ENCODE measurements at regions not wholly inside any gene's neighbourhood (a gene's known extent, or its start where the extent isn't known, plus 50 kb on each side); places are given as distances from the start of the nearest gene placed in this dataset.

DNA sequence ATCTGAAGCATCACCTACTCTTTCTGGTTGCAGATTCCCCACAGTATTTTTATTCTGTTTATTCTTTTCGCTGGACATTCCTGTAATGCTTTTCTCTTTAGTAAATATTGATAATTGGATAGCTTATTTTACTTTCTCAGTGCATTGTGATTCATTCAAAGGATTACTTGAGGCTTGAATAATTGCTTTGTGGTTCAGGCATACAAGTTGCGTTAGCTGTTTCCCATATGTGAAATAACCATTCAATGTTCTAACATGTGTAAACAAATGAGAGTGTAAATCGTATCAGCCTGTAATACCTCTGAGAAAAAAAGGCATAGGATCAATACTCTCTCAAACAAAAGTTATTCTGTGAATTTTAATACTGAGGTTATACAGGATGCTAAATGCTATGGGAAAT, 1004.2 kb upstream of the SEL1L start:
- Mint-ChIP-seq H3K27ac (ENCODE audit: unreplicated experiment) (no peak overlapping the region), H3K27me3 (ENCODE audit: unreplicated experiment) (no peaks in the 10 kb centered on the region), H3K4me1 (ENCODE audit: unreplicated experiment) (no peaks in the 10 kb centered on the region), H3K4me3 (ENCODE audit: unreplicated experiment) (no peak overlapping the region), H3K36me3 (ENCODE audit: unreplicated experiment) (no peaks in the 10 kb centered on the region), H3K9me3 (ENCODE audit: unreplicated experiment) (peaks cover 27% of the 10 kb centered on the region)
- TF ChIP-seq, protein P1, sequence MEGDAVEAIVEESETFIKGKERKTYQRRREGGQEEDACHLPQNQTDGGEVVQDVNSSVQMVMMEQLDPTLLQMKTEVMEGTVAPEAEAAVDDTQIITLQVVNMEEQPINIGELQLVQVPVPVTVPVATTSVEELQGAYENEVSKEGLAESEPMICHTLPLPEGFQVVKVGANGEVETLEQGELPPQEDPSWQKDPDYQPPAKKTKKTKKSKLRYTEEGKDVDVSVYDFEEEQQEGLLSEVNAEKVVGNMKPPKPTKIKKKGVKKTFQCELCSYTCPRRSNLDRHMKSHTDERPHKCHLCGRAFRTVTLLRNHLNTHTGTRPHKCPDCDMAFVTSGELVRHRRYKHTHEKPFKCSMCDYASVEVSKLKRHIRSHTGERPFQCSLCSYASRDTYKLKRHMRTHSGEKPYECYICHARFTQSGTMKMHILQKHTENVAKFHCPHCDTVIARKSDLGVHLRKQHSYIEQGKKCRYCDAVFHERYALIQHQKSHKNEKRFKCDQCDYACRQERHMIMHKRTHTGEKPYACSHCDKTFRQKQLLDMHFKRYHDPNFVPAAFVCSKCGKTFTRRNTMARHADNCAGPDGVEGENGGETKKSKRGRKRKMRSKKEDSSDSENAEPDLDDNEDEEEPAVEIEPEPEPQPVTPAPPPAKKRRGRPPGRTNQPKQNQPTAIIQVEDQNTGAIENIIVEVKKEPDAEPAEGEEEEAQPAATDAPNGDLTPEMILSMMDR (IDR thresholded peaks at IDR 0.05): no peak
- no peak for DNase-seq (ENCODE audit: extremely low spot score, unreplicated experiment)

DNA sequence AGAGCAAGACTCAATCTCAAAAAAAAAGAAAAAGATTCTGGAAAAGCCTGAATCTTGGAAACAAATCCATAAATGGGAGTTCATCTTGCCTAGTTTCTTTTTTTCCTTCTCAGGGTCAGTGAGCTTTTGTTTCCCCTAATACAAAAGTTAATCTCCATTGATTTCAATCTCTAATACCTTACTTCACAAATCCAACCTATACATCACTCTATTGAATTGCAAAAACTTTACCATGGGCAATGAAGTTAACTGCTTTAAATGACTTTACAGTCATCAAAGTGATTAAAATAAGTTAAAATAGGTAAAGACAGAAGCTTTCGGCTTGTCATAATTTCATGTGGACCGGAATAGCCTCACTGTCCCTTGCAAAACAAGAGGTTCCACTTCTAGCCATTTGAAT, 1012.7 kb upstream of the SEL1L start:
- peaks cover 26% of the 10 kb centered on the region for H3K9me3 Mint-ChIP-seq (ENCODE audit: unreplicated experiment)
- H3K27ac Mint-ChIP-seq (ENCODE audit: unreplicated experiment): no peak overlapping the region
- H3K4me1 Mint-ChIP-seq (ENCODE audit: unreplicated experiment): no peaks in the 10 kb centered on the region
- TF ChIP-seq, protein P1 (IDR thresholded peaks at IDR 0.05): no peak
- DNase-seq (ENCODE audit: extremely low spot score, unreplicated experiment): no peak
- no peaks in the 10 kb centered on the region for H3K36me3 Mint-ChIP-seq (ENCODE audit: unreplicated experiment)
- no peak overlapping the region for H3K4me3 Mint-ChIP-seq (ENCODE audit: unreplicated experiment)
- H3K27me3 Mint-ChIP-seq (ENCODE audit: unreplicated experiment): no peaks in the 10 kb centered on the region

- Mint-ChIP-seq H3K4me3 (ENCODE audit: unreplicated experiment) (no peak overlapping the region), H3K4me1 (ENCODE audit: unreplicated experiment) (no peaks in the 10 kb centered on the region), H3K9me3 (ENCODE audit: unreplicated experiment) (peaks cover 13% of the 10 kb centered on the region), H3K27me3 (ENCODE audit: unreplicated experiment) (no peaks in the 10 kb centered on the region), H3K27ac (ENCODE audit: unreplicated experiment) (no peak overlapping the region), H3K36me3 (ENCODE audit: unreplicated experiment) (no peaks in the 10 kb centered on the region)
- no peak for DNase-seq (ENCODE audit: extremely low spot score, unreplicated experiment)
- TF ChIP-seq, protein P1 (IDR thresholded peaks at IDR 0.05): no peak
These were observed 1015.8 kb upstream of the SEL1L start for GRCh38 chr14:82549306-82549990.

- TF ChIP-seq, protein P1 (IDR thresholded peaks at IDR 0.05): no peak
- H3K27ac Mint-ChIP-seq (ENCODE audit: unreplicated experiment): no peak overlapping the region
- H3K36me3 Mint-ChIP-seq (ENCODE audit: unreplicated experiment): no peaks in the 10 kb centered on the region
- no peak overlapping the region for H3K4me3 Mint-ChIP-seq (ENCODE audit: unreplicated experiment)
- no peaks in the 10 kb centered on the region for H3K4me1 Mint-ChIP-seq (ENCODE audit: unreplicated experiment)
- peaks cover 3% of the 10 kb centered on the region for H3K9me3 Mint-ChIP-seq (ENCODE audit: unreplicated experiment)
- DNase-seq (ENCODE audit: extremely low spot score, unreplicated experiment): no peak
- H3K27me3 Mint-ChIP-seq (ENCODE audit: unreplicated experiment): no peaks in the 10 kb centered on the region
These were observed 1029.2 kb upstream of the SEL1L start for GRCh38 chr14:82562881-82563280.

DNA sequence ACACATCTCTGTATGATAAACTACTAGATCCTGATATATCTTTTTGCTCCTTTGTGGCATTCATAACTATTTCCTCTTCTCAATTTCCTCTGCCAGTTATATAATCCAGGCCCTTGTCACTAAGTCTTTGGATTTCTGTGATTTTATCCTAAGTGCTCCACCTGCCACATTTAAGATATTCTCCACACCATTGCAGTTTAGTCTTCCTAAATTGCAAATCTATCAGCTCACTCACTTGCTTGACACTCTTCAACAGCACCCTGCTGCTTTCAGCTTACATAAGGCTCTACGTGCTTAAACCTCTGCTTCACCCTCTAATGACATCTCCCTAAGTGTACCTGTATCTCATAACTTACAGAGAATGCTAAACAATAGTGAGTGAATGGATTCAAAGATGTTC, 1032.2 kb upstream of the SEL1L start:
- Mint-ChIP-seq H3K4me1 (ENCODE audit: unreplicated experiment) (no peaks in the 10 kb centered on the region), H3K9me3 (ENCODE audit: unreplicated experiment) (peaks cover 3% of the 10 kb centered on the region), H3K27ac (ENCODE audit: unreplicated experiment) (no peak overlapping the region), H3K4me3 (ENCODE audit: unreplicated experiment) (no peak overlapping the region), H3K27me3 (ENCODE audit: unreplicated experiment) (no peaks in the 10 kb centered on the region), H3K36me3 (ENCODE audit: unreplicated experiment) (no peaks in the 10 kb centered on the region)
- DNase-seq (ENCODE audit: extremely low spot score, unreplicated experiment): no peak
- TF ChIP-seq, protein P1 (IDR thresholded peaks at IDR 0.05): no peak

Measured in osteocyte (in vitro differentiated cells).